ENCODE measurements at regions not wholly inside any gene's neighbourhood (a gene's known extent, or its start where the extent isn't known, plus 50 kb on each side); places are given as distances from the start of the nearest gene placed in this dataset.

DNA sequence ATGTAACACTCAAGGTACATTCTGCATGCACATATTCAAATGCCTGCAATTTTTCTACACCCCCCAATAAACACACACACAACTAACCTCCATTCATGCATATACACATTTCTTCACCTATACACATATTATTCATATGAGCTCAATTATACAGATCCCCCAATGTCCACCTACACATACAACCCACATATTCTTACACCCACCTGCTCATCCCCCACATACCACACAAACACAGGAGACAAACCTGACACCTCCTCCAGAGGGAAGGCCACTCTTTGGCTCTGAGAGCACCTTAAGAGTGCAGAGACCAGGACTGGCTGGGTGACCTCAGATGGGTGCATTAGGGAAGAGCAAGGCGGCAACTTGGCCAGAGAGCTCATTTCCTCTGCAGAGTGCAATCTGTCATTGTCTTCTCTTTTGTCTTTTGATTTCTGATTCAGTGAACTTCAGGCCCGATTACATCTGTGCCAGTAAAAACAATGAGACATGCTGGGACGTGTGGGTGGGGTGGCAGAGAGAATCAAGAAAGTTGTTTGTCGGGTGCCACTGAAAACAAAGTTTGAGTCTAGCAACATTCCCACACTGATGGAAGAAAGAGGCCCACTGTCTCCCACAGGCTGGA lies 208.4 kb downstream of the NXPE2 start:
- Histone ChIP-seq H3K4me1 (ENCODE audit: control insufficient read depth in 4 of 4, insufficient read depth in 4 of 4, low read length in 3 of 4) (no peaks in the 10 kb centered on the region), H3K27ac (ENCODE audit: low read depth in 1 of 2, low read length in 2 of 2) (no peak overlapping the region), H3K9me3 (ENCODE audit: control insufficient read depth in 4 of 4, low read length in 3 of 4) (peaks cover 0 to 2% (median 0%) of the 10 kb centered on the region in 4 donors), H3K36me3 (ENCODE audit: control insufficient read depth in 4 of 4, insufficient read depth in 3 of 4, low read depth in 1 of 4, low read length in 3 of 4) (no peaks in the 10 kb centered on the region), H3K4me3 (ENCODE audit: low read depth in 1 of 3, low read length in 3 of 3) (no peak overlapping the region), H3K9ac (ENCODE audit: low read depth in 1 of 2, low read length in 2 of 2) (no peak overlapping the region), H3K27me3 (ENCODE audit: control insufficient read depth in 4 of 4, insufficient read depth in 4 of 4, low read length in 3 of 4) (no peaks in the 10 kb centered on the region)
- 72% methylated on average over 4 of the region's 4 CpGs for WGBS
- TF ChIP-seq GABPA (IDR thresholded peaks at IDR 0.05 in 1 of 2, conservative IDR thresholded peaks at IDR 0.05 in 1 of 2): no peak
- no peak for TF ChIP-seq SP1 (IDR thresholded peaks at IDR 0.05)
- TF ChIP-seq, protein P1, sequence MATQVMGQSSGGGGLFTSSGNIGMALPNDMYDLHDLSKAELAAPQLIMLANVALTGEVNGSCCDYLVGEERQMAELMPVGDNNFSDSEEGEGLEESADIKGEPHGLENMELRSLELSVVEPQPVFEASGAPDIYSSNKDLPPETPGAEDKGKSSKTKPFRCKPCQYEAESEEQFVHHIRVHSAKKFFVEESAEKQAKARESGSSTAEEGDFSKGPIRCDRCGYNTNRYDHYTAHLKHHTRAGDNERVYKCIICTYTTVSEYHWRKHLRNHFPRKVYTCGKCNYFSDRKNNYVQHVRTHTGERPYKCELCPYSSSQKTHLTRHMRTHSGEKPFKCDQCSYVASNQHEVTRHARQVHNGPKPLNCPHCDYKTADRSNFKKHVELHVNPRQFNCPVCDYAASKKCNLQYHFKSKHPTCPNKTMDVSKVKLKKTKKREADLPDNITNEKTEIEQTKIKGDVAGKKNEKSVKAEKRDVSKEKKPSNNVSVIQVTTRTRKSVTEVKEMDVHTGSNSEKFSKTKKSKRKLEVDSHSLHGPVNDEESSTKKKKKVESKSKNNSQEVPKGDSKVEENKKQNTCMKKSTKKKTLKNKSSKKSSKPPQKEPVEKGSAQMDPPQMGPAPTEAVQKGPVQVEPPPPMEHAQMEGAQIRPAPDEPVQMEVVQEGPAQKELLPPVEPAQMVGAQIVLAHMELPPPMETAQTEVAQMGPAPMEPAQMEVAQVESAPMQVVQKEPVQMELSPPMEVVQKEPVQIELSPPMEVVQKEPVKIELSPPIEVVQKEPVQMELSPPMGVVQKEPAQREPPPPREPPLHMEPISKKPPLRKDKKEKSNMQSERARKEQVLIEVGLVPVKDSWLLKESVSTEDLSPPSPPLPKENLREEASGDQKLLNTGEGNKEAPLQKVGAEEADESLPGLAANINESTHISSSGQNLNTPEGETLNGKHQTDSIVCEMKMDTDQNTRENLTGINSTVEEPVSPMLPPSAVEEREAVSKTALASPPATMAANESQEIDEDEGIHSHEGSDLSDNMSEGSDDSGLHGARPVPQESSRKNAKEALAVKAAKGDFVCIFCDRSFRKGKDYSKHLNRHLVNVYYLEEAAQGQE (IDR thresholded peaks at IDR 0.05): no peak
- TF ChIP-seq, protein P2, sequence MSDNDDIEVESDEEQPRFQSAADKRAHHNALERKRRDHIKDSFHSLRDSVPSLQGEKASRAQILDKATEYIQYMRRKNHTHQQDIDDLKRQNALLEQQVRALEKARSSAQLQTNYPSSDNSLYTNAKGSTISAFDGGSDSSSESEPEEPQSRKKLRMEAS (IDR thresholded peaks at IDR 0.05): no peak
- no peak for TF ChIP-seq YY1 (IDR thresholded peaks at IDR 0.05)
- TF ChIP-seq RAD21 (IDR thresholded peaks at IDR 0.05): no peak
- TF ChIP-seq, protein P3, sequence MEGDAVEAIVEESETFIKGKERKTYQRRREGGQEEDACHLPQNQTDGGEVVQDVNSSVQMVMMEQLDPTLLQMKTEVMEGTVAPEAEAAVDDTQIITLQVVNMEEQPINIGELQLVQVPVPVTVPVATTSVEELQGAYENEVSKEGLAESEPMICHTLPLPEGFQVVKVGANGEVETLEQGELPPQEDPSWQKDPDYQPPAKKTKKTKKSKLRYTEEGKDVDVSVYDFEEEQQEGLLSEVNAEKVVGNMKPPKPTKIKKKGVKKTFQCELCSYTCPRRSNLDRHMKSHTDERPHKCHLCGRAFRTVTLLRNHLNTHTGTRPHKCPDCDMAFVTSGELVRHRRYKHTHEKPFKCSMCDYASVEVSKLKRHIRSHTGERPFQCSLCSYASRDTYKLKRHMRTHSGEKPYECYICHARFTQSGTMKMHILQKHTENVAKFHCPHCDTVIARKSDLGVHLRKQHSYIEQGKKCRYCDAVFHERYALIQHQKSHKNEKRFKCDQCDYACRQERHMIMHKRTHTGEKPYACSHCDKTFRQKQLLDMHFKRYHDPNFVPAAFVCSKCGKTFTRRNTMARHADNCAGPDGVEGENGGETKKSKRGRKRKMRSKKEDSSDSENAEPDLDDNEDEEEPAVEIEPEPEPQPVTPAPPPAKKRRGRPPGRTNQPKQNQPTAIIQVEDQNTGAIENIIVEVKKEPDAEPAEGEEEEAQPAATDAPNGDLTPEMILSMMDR (IDR thresholded peaks at IDR 0.05; ENCODE audit: low read depth, low read length, missing input control): no peak
- TF ChIP-seq, protein P4, sequence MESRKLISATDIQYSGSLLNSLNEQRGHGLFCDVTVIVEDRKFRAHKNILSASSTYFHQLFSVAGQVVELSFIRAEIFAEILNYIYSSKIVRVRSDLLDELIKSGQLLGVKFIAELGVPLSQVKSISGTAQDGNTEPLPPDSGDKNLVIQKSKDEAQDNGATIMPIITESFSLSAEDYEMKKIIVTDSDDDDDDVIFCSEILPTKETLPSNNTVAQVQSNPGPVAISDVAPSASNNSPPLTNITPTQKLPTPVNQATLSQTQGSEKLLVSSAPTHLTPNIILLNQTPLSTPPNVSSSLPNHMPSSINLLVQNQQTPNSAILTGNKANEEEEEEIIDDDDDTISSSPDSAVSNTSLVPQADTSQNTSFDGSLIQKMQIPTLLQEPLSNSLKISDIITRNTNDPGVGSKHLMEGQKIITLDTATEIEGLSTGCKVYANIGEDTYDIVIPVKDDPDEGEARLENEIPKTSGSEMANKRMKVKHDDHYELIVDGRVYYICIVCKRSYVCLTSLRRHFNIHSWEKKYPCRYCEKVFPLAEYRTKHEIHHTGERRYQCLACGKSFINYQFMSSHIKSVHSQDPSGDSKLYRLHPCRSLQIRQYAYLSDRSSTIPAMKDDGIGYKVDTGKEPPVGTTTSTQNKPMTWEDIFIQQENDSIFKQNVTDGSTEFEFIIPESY (IDR thresholded peaks at IDR 0.05): no peak
- TF ChIP-seq NR2F2 (IDR thresholded peaks at IDR 0.05): no peak
- no peak for TF ChIP-seq RXRA (IDR thresholded peaks at IDR 0.05)
- no peak for TF ChIP-seq FOXA2 (IDR thresholded peaks at IDR 0.05)
- no peak for TF ChIP-seq EGR1 (IDR thresholded peaks at IDR 0.05; ENCODE audit: low read depth in 2 of 2)
- TF ChIP-seq, protein P5, sequence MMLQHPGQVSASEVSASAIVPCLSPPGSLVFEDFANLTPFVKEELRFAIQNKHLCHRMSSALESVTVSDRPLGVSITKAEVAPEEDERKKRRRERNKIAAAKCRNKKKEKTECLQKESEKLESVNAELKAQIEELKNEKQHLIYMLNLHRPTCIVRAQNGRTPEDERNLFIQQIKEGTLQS (IDR thresholded peaks at IDR 0.05): no peak
- TF ChIP-seq HNF4G (IDR thresholded peaks at IDR 0.05): no peak
- no peak for TF ChIP-seq JUND (IDR thresholded peaks at IDR 0.05)
- no peak for TF ChIP-seq TAF1 (conservative IDR thresholded peaks at IDR 0.05)
- no peak for DNase-seq (ENCODE audit: low spot score)
